BLaER1 (cell line): ENCODE measurements at regions not wholly inside any gene's neighbourhood (a gene's known extent, or its start where the extent isn't known, plus 50 kb on each side); places are given as distances from the start of the nearest gene placed in this dataset.

Experiments
- H3K27ac ChIP-seq: shearing (Covaris generic); formaldehyde crosslinking; 2 replicates; pipeline ENCODE4 v1.8.1; 2022
- H3K27me3 ChIP-seq: shearing (Covaris generic); formaldehyde crosslinking; 2 replicates; pipeline ENCODE4 v1.8.1; 2022
- H3K36me3 ChIP-seq: shearing (Covaris generic); formaldehyde crosslinking; 2 replicates; pipeline ENCODE4 v1.8.1; 2022
- H3K4me1 ChIP-seq: shearing (Covaris generic); formaldehyde crosslinking; 2 replicates; pipeline ENCODE4 v1.8.1; 2022
- H3K4me2 ChIP-seq: shearing (Covaris generic); formaldehyde crosslinking; 2 replicates; pipeline ENCODE4 v1.8.1; 2022
- H3K4me3 ChIP-seq: shearing (Covaris generic); formaldehyde crosslinking; 2 replicates; pipeline ENCODE4 v1.8.1; 2022
- H3K9ac ChIP-seq: shearing (Covaris generic); formaldehyde crosslinking; 2 replicates; pipeline ENCODE4 v1.8.1; 2022
- H3K9me3 ChIP-seq: shearing (Covaris generic); formaldehyde crosslinking; 2 replicates; pipeline ENCODE4 v1.8.1; 2022
- H4K20me1 ChIP-seq: shearing (Covaris generic); formaldehyde crosslinking; 2 replicates; pipeline ENCODE4 v1.8.1; 2022
- Cebpa-rat ChIP-seq: shearing (Covaris generic); IDR thresholded peaks from 2 replicates; pipeline ENCODE4 v1.8.1; 2022

DNA sequence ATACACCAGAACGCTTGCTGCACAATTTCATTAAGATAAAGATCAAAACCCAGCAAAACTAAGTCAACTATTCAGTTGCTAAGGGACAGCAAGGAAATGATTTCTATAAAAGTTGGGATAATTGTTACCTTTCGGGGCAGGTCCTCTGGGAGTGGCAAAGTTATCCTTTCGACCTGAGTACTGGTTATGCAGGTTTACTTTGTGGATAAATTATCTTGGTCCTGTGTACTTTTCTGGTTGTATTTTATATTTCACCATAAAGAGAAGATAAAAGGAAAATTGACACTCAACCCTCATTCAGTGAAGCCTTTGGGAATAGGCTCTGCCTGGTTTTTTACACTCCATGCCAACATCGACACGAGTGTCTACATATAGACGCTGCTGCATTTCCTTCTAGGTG is 146.5 kb downstream of the SYK start:
- Histone ChIP-seq H3K4me3 (no peak overlapping the region), H4K20me1 (no peaks in the 10 kb centered on the region), H3K27me3 (no peaks in the 10 kb centered on the region), H3K4me2 (no peak overlapping the region), H3K4me1 (peaks cover 10% of the 10 kb centered on the region), H3K9me3 (no peaks in the 10 kb centered on the region), H3K27ac (no peak overlapping the region), H3K9ac (no peak overlapping the region), H3K36me3 (no peaks in the 10 kb centered on the region)
- no peak for TF ChIP-seq Cebpa-rat

DNA sequence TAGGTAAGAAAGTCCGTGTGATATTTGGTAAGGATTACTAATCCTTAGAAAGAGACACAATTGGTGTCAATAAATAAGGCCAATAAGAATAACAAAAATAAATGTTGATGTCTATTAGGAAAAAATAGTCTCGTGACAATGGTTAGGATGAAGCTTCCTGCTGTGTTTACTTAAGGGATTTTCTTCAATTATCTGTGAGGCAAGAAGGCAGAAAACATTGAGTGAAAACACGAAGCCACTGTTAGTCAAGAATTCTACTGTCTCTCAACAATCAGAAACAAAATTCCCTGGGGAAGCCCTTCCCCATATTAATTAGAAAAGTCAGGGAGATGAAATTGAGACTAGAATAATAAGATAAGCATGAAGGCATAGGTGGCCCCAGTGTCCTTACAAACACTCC is 149.0 kb downstream of the SYK start:
- H3K4me2 ChIP-seq, result no peak overlapping the region
- H4K20me1 ChIP-seq, result no peaks in the 10 kb centered on the region
- no peaks in the 10 kb centered on the region for H3K27me3 ChIP-seq
- H3K27ac ChIP-seq, result no peak overlapping the region
- H3K4me3 ChIP-seq, result no peak overlapping the region
- TF ChIP-seq Cebpa-rat, result no peak
- no peaks in the 10 kb centered on the region for H3K36me3 ChIP-seq
- 0 out of 2 replicates have a peak, but pooled peaks cover 9% of the 10 kb centered on the region for H3K9me3 ChIP-seq
- no peak overlapping the region for H3K9ac ChIP-seq
- H3K4me1 ChIP-seq, result peaks cover 18% of the 10 kb centered on the region

DNA sequence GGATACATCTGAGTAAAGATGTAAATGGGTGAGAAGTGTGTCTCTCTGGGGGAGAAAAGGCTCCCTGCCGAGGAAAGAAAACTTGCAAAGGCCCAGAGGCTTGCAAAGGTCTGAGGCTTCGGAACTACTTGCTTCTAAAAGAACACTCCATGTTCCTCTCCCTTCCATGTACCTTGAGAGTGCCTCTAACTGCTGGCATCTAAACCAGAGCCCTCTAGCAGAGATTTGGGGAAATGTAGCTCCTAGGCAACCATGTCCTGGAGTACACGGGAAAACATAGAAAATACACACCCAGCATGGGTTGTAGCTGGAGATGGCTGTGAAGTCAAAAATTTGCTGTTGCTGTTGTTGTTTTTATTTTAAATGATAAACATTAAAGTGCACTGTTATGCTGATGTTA is 151.6 kb downstream of the SYK start:
- peaks cover 18% of the 10 kb centered on the region for H3K4me1 ChIP-seq
- TF ChIP-seq Cebpa-rat, result no peak
- no peaks in the 10 kb centered on the region for H4K20me1 ChIP-seq
- H3K27me3 ChIP-seq, result no peaks in the 10 kb centered on the region
- no peaks in the 10 kb centered on the region for H3K36me3 ChIP-seq
- no peak overlapping the region for H3K9ac ChIP-seq
- no peak overlapping the region for H3K27ac ChIP-seq
- H3K9me3 ChIP-seq, result peaks cover 17% of the 10 kb centered on the region; the same call in 1 of the 2 replicates
- H3K4me2 ChIP-seq, result no peak overlapping the region
- no peak overlapping the region for H3K4me3 ChIP-seq

DNA sequence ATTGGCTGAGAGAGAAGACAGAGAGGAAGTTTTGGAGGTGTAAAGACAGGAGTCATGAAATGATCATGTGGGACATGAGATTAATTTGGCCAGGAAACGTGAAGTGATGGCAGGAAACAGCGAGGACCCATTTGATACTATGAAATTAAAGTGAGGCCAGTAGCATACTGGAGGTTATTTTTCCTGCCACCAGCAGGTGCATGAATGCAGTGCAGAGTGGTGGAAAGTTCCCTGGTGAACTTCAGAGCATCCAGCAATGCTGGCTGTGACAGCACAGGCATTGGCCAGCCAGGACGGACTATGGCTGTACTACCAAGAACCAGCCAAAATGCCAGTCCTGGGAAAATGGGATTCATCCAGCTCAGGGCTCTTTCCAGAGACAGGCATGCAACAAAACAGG is 152.2 kb downstream of the SYK start:
- Histone ChIP-seq H3K27ac (no peak overlapping the region), H3K4me2 (0 out of 2 replicates have a peak overlapping the region, but pooled peaks have one; percentile 2), H3K4me1 (peaks cover 22% of the 10 kb centered on the region), H3K4me3 (no peak overlapping the region), H3K9me3 (peaks cover 17% of the 10 kb centered on the region; the same call in 1 of the 2 replicates), H3K9ac (no peak overlapping the region), H3K36me3 (no peaks in the 10 kb centered on the region), H3K27me3 (no peaks in the 10 kb centered on the region), H4K20me1 (no peaks in the 10 kb centered on the region)
- no peak for TF ChIP-seq Cebpa-rat

DNA sequence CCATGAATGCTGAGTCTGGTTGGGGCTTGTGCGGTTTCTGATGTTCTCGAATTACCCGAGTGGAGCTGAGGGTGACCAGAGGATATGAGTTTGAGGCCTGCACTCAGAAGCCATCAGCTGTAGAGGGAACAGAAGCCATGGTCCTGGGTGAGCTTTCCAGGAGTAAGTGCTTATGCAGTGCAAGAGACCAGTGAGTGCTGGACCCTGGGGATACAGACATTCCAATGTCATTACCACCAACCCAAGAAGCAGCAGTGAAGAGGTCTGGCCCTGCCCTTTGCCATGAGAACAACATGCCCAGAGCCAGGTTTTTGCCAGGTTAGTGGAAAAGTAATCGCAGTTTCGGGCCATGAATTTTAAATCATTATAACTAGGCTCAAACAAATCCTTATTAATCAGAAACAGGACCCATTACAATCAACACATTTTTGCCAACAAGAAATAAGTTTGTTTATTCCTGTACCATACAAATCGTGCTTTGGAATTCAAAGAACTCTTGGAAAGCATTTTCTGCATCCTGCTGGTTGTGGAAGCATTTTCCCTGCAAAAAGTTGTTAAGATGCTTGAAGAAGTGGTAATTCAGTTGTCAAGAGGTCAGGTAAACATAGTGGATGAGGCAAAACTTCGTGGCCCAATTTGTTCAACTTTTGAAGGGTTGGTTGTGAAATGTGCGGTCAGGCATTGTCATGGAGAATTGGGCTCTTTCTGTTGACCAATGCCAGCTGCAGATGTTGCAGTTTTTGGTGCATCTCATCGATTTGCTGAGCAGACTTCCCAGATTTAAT is 154.6 kb downstream of the SYK start:
- H3K9me3 ChIP-seq, result peaks cover 17% of the 10 kb centered on the region; the same call in 1 of the 2 replicates
- H3K4me2 ChIP-seq, result no peak overlapping the region
- no peaks in the 10 kb centered on the region for H4K20me1 ChIP-seq
- no peaks in the 10 kb centered on the region for H3K36me3 ChIP-seq
- H3K4me1 ChIP-seq, result peaks cover 27% of the 10 kb centered on the region
- H3K9ac ChIP-seq, result no peak overlapping the region
- no peak for TF ChIP-seq Cebpa-rat
- no peak overlapping the region for H3K4me3 ChIP-seq
- H3K27me3 ChIP-seq, result no peaks in the 10 kb centered on the region
- H3K27ac ChIP-seq, result no peak overlapping the region

DNA sequence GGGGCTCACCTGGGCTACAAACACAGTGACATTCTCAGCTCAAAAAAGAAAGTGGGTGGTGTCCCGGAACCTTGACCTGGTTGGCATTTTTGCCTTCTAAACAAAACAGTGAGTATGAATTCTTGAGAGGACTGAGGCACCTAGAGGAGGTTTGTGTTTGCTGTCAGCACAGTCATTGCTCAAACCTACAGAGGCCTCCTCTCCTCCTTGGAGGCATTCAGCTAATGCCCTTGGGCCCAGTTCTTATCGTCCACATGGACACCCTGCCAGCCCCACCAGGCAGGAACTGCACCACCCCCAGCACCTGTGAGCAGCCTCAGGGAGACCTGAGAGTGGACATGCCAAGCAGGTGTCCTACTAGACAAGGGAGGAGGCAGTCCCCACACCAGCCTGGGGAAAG is 156.7 kb downstream of the SYK start:
- H3K9me3 ChIP-seq, result peaks cover 30% of the 10 kb centered on the region
- H3K4me3 ChIP-seq, result no peak overlapping the region
- H3K4me1 ChIP-seq, result peaks cover 48% of the 10 kb centered on the region
- H3K9ac ChIP-seq, result no peak overlapping the region
- no peaks in the 10 kb centered on the region for H3K36me3 ChIP-seq
- no peak overlapping the region for H3K4me2 ChIP-seq
- H3K27ac ChIP-seq, result no peak overlapping the region; the same call in 1 of the 2 replicates
- H3K27me3 ChIP-seq, result no peaks in the 10 kb centered on the region
- no peak for TF ChIP-seq Cebpa-rat
- no peaks in the 10 kb centered on the region for H4K20me1 ChIP-seq

DNA sequence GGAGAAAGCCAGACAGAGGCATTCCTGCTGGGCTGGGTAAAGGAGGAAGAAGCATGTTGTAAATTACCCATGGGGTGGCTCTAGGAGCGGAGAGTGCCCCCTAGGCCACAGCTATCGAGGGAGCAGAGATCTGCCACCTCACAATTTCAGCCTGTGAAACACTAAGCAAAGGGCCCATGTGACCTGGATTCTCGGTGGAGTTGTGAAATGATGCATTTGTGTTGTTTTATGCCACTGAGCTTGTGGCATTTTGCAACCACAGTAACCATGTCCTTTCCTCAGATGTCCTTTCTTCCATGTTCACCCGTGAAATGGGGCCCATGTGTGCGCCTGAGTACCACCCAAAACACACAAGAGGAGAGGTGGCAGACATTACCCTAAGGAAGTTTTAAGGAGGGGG is 159.3 kb downstream of the SYK start:
- peak overlapping the region; percentile 50; the same call in 1 of the 2 replicates for H3K27ac ChIP-seq
- peaks cover 66% of the 10 kb centered on the region for H3K4me1 ChIP-seq
- H3K9me3 ChIP-seq, result peaks cover 18% of the 10 kb centered on the region
- H4K20me1 ChIP-seq, result no peaks in the 10 kb centered on the region
- no peaks in the 10 kb centered on the region for H3K36me3 ChIP-seq
- H3K4me3 ChIP-seq, result no peak overlapping the region
- no peaks in the 10 kb centered on the region for H3K27me3 ChIP-seq
- H3K9ac ChIP-seq, result no peak overlapping the region
- TF ChIP-seq Cebpa-rat, result 0 out of 2 replicates have a peak, but pooled peaks have one; percentile 20
- peak overlapping the region; percentile 75 for H3K4me2 ChIP-seq

DNA sequence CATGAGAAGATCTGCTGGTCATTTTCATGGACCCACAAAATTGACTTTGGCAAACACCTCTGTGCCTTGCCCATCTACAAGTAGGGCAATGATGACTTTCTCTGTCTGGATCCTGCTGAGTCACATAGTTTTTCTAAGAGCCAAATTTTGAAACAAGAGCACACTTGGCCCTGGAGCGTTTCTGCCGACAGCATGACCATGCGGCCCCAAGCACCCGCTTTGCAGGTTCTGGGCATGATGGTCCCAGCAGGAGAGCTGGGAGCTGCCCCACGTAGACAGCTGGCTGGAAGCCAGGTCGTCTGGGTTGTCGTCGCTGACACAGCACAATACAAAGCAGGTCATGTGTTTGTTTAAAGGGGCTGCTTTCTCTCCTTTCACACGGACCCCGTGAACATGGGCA is 159.8 kb downstream of the SYK start:
- Histone ChIP-seq H3K4me1 (peaks cover 70% of the 10 kb centered on the region), H3K4me3 (no peak overlapping the region), H3K27me3 (no peaks in the 10 kb centered on the region), H3K4me2 (peak overlapping the region; percentile 75), H3K36me3 (no peaks in the 10 kb centered on the region), H3K9ac (no peak overlapping the region), H3K9me3 (peaks cover 18% of the 10 kb centered on the region), H3K27ac (peak overlapping the region; percentile 50; the same call in 1 of the 2 replicates), H4K20me1 (no peaks in the 10 kb centered on the region)
- TF ChIP-seq Cebpa-rat, result no peak

DNA sequence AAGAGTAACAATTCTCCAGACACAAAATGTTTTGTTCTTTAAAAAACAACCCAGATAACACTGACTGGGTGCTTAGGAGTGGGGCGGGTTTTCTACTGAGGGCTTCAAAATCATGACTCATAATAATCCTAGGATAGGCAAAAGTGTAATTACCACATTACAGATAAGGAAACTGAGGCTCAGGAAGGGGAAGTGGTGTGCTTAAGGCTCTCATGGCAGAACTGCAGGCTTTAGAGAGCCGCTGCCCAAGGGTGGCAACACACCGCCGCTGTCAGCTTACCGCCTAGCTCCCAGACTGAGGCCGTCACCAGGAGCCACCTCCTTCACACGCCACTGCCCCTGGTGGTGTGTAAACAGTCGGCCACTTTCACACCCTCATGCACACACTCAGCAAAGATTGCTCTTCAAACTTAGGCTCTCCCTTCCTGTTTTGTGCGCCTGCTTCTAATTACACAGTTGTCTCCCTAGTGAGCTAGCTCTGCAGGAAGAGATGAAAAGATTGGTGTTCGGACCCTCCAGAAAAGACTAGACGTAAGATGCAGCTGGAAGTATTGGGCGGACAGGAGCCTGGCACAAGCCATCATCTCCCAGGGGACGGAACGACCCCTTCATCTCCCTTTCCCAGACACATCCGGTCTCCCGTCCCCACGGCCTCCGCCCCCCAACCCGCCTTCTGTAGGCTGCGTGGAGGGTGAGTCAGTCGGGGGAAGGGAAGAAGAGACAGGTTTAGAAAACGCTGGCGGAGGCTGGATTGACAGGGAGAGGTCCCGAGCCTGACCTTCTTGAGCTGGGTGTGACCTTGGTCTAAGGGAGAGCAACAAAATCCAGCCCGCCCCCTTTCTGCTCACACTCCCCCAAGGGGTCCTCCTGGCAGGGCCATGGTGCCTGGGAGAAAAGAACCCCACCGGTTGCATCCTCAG is 162.7 kb downstream of the SYK start:
- H4K20me1 ChIP-seq, result no peaks in the 10 kb centered on the region
- H3K4me2 ChIP-seq, result peak overlapping the region; percentile 75
- H3K4me3 ChIP-seq, result peak overlapping the region; percentile 38; the same call in 1 of the 2 replicates
- peaks cover 13% of the 10 kb centered on the region for H3K9me3 ChIP-seq
- peak overlapping the region; percentile 80 for H3K27ac ChIP-seq
- H3K4me1 ChIP-seq, result peaks cover 92% of the 10 kb centered on the region
- H3K27me3 ChIP-seq, result no peaks in the 10 kb centered on the region
- H3K9ac ChIP-seq, result peak overlapping the region; percentile 57
- H3K36me3 ChIP-seq, result no peaks in the 10 kb centered on the region
- no peak for TF ChIP-seq Cebpa-rat
